Mammary epithelial cell (primary cell): ENCODE measurements at regions not wholly inside any gene's neighbourhood (a gene's known extent, or its start where the extent isn't known, plus 50 kb on each side); places are given as distances from the start of the nearest gene placed in this dataset.
"Not testable (repeated sequence)": the region's sequence is repeated elsewhere in the genome, so short reads cannot be mapped to it uniquely, and the experiment has no call there.

Source experiments
- EZH2 ChIP-seq: IDR thresholded peaks from 2 replicates; pipeline ENCODE4 v1.6.1; 2012; ENCODE audit warnings: low read length, inconsistent platforms, borderline replicate concordance
- TF ChIP-seq, protein P1 (sequence below), 2 donors: IDR thresholded peaks in 1 of 2; conservative IDR thresholded peaks in 1 of 2; 2 replicates each; pipeline ENCODE4 v1.5.1; 2011 to 2012; ENCODE audit warnings: inconsistent platforms in 2 of 2, low read length in 2 of 2, mild to moderate bottlenecking in 2 of 2, control low read depth in 1 of 2, low read depth in 1 of 2; ENCODE audit not compliant: insufficient read depth in 1 of 2; ENCODE audit errors: extremely low read depth in 1 of 2

DNA sequence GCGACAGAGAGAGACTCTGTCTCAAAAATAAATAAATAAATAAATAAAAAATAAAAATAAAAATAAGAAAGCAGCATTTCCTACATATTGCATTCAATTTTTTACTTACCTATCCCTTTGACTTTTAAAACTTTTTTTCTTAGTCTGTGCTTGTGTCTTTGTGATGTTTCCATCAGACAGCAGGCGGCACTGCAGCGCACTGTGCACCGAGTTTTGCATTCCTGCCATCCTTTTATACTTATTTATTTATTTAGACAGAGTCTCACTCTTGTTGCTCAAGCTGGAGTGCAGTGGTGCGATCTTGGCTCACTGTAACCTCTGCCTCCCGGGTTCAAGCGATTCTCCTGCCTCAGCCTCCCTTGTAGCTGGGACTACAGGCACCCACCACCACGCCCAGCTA lies 203.9 kb downstream of the SPATA31A1 start:
- TF ChIP-seq, protein P1, sequence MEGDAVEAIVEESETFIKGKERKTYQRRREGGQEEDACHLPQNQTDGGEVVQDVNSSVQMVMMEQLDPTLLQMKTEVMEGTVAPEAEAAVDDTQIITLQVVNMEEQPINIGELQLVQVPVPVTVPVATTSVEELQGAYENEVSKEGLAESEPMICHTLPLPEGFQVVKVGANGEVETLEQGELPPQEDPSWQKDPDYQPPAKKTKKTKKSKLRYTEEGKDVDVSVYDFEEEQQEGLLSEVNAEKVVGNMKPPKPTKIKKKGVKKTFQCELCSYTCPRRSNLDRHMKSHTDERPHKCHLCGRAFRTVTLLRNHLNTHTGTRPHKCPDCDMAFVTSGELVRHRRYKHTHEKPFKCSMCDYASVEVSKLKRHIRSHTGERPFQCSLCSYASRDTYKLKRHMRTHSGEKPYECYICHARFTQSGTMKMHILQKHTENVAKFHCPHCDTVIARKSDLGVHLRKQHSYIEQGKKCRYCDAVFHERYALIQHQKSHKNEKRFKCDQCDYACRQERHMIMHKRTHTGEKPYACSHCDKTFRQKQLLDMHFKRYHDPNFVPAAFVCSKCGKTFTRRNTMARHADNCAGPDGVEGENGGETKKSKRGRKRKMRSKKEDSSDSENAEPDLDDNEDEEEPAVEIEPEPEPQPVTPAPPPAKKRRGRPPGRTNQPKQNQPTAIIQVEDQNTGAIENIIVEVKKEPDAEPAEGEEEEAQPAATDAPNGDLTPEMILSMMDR (conservative IDR thresholded peaks at IDR 0.05 in 1 of 2, IDR thresholded peaks at IDR 0.05 in 1 of 2; ENCODE audit: extremely low read depth in 1 of 2, insufficient read depth in 1 of 2, low read depth in 1 of 2, low read length in 2 of 2): peak; percentile 25 to 41
- not testable (repeated sequence) for TF ChIP-seq EZH2
